SK-N-SH (cell line): ENCODE measurements at regions not wholly inside any gene's neighbourhood (a gene's known extent, or its start where the extent isn't known, plus 50 kb on each side); places are given as distances from the start of the nearest gene placed in this dataset.

Experiments used
- CTCF ChIA-PET: fragments of 300-600, 350-600 bp; formaldehyde crosslinking; extraction: SDS; loops from one replicate; lab custom pipeline; 2021; lab: Yijun Ruan, JAX
- POLR2A ChIA-PET: fragments of 350-600 bp; sonication (Branson Sonifier 250); formaldehyde crosslinking; extraction: SDS; loops from one replicate; lab custom pipeline; 2020; ENCODE audit warnings: antibody characterized with exemption, inconsistent platforms; lab: Yijun Ruan, JAX
- DNase-seq: peaks from one replicate; pipeline ENCODE4 v3.0.0; 2012
- H2AFZ ChIP-seq: fragments of 200-600 bp; sonication (generic); 2 replicates; pipeline ENCODE4 v1.8.1; 2016; ENCODE audit warnings: antibody characterized with exemption, mild to moderate bottlenecking, low read depth
- H3F3A ChIP-seq: fragments of 200-600 bp; sonication (generic); replicated peaks from 2 replicates; pipeline ENCODE3; 2016; ENCODE audit warnings: antibody characterized with exemption, mild to moderate bottlenecking; ENCODE audit not compliant: insufficient read depth
- H3K27ac ChIP-seq, 2 experiments: fragments of 200-500 bp in 1 of 2; fragments of 200-600 bp in 1 of 2; sonication (Bioruptor generic) in 1 of 2; sonication (generic), shearing (Covaris generic) in 1 of 2; 2 replicates each; pipeline versions ENCODE4 v1.5.1 to v1.6.1; 2014 to 2016; ENCODE audit warnings: low read depth in 2 of 2, inconsistent platforms in 1 of 2, low read length in 1 of 2, mild to moderate bottlenecking in 1 of 2, mixed read lengths in 1 of 2
- H3K27me3 ChIP-seq: fragments of 200-600 bp; sonication (generic), shearing (Covaris generic); 2 replicates; pipeline ENCODE4 v1.6.1; 2016; ENCODE audit warnings: mixed run types; ENCODE audit not compliant: insufficient read depth
- H3K36me3 ChIP-seq, 2 experiments: fragments of 200-500 bp in 1 of 2; fragments of 200-600 bp in 1 of 2; sonication (Bioruptor generic) in 1 of 2; sonication (generic) in 1 of 2; replicated peaks in 1 of 2; 2 replicates each; pipeline versions ENCODE3 to v1.5.1; 2014 to 2016; ENCODE audit warnings: low read length in 1 of 2, mild to moderate bottlenecking in 1 of 2; ENCODE audit not compliant: insufficient read depth in 2 of 2, control insufficient read depth in 1 of 2
- H3K4me1 ChIP-seq, 2 experiments: fragments of 200-500 bp in 1 of 2; fragments of 200-600 bp in 1 of 2; sonication (Bioruptor generic) in 1 of 2; sonication (generic), shearing (Covaris generic) in 1 of 2; 2 replicates each; pipeline versions ENCODE4 v1.5.1 to v1.6.1; 2014 to 2016; ENCODE audit warnings: low read depth in 1 of 2, low read length in 1 of 2, mixed run types in 1 of 2; ENCODE audit not compliant: insufficient read depth in 2 of 2, control insufficient read depth in 1 of 2
- H3K4me2 ChIP-seq: fragments of 200-600 bp; sonication (generic), shearing (Covaris generic); 2 replicates; pipeline ENCODE4 v1.6.1; 2017; ENCODE audit warnings: mixed run types
- H3K4me3 ChIP-seq, 2 experiments: fragments of 200-500 bp in 1 of 2; fragments of 200-600 bp in 1 of 2; sonication (Bioruptor generic) in 1 of 2; sonication (generic), shearing (Covaris generic) in 1 of 2; 2 replicates each; pipeline versions ENCODE4 v1.5.1 to v1.8.1; 2014 to 2016; ENCODE audit warnings: low read depth in 2 of 2, inconsistent platforms in 1 of 2, low read length in 1 of 2, mild to moderate bottlenecking in 1 of 2, mixed read lengths in 1 of 2, moderate library complexity in 1 of 2
- H3K79me2 ChIP-seq: fragments of 200-600 bp; sonication (generic); 2 replicates; pipeline ENCODE4 v1.8.1; 2017; ENCODE audit warnings: mild to moderate bottlenecking; ENCODE audit not compliant: insufficient read depth
- H3K9ac ChIP-seq: fragments of 200-600 bp; sonication (generic); 2 replicates; pipeline ENCODE4 v1.6.1; 2017; ENCODE audit warnings: mixed run types
- H3K9me2 ChIP-seq: fragments of 200-600 bp; sonication (generic); 2 replicates; pipeline ENCODE4 v1.6.1; 2017; ENCODE audit warnings: mixed run types
- H3K9me3 ChIP-seq: fragments of 200-600 bp; sonication (generic); 2 replicates; pipeline ENCODE4 v1.6.1; 2017; ENCODE audit warnings: mixed run types, mild to moderate bottlenecking, moderate library complexity
- H4K20me1 ChIP-seq: fragments of 200-600 bp; sonication (generic); 2 replicates; pipeline ENCODE4 v1.6.1; 2017; ENCODE audit warnings: mild to moderate bottlenecking, mixed run types; ENCODE audit not compliant: insufficient read depth
- ELF1 ChIP-seq: IDR thresholded peaks from 2 replicates; pipeline ENCODE4 v1.4.0; 2012
- FOSL2 ChIP-seq: IDR thresholded peaks from 2 replicates; pipeline ENCODE4 v1.4.0; 2012; ENCODE audit warnings: low read depth, mild to moderate bottlenecking, moderate library complexity, borderline replicate concordance
- FOXJ3 ChIP-seq: sonication (generic); formaldehyde crosslinking; IDR thresholded peaks from 2 replicates; pipeline ENCODE4 v1.5.1; 2020; ENCODE audit warnings: mild to moderate bottlenecking, missing genetic modification reagents
- FOXM1 ChIP-seq: IDR thresholded peaks from 2 replicates; pipeline ENCODE4 v1.4.0; 2012; ENCODE audit warnings: low read depth, mild to moderate bottlenecking
- GATA2 ChIP-seq: sonication (generic); formaldehyde crosslinking; IDR thresholded peaks from 2 replicates; pipeline ENCODE4 v1.5.0; 2020; ENCODE audit warnings: mild to moderate bottlenecking, missing genetic modification reagents
- JUND ChIP-seq: IDR thresholded peaks from 2 replicates; pipeline ENCODE4 v1.4.0; 2012
- MEF2A ChIP-seq: IDR thresholded peaks from 2 replicates; pipeline ENCODE4 v1.4.0; 2012; ENCODE audit warnings: low read depth, borderline replicate concordance
- MXI1 ChIP-seq: IDR thresholded peaks from 2 replicates; pipeline ENCODE4 v1.6.1; 2012; ENCODE audit warnings: mild to moderate bottlenecking, low read depth, low read length, improper control_type of control experiment
- NFIC ChIP-seq: IDR thresholded peaks from 2 replicates; pipeline ENCODE4 v1.4.0; 2012; ENCODE audit warnings: borderline replicate concordance
- NRF1 ChIP-seq: IDR thresholded peaks from 2 replicates; pipeline ENCODE4 v1.6.1; 2012; ENCODE audit warnings: low read depth, mild to moderate bottlenecking, low read length
- RAD21 ChIP-seq: IDR thresholded peaks from 2 replicates; pipeline ENCODE4 v1.6.1; 2012; ENCODE audit warnings: mild to moderate bottlenecking, low read length
- RCOR1 ChIP-seq: fragments of 150-350 bp; IDR thresholded peaks from 2 replicates; pipeline ENCODE4 v1.6.1; 2017; ENCODE audit warnings: antibody characterized with exemption, low read length
- RXRA ChIP-seq: IDR thresholded peaks from 2 replicates; pipeline ENCODE4 v1.4.0; 2012; ENCODE audit warnings: low read depth, mild to moderate bottlenecking, borderline replicate concordance
- SMC3 ChIP-seq: IDR thresholded peaks from 2 replicates; pipeline ENCODE4 v1.6.1; 2012; ENCODE audit warnings: low read depth, low read length, improper control_type of control experiment
- TCF12 ChIP-seq: IDR thresholded peaks from 2 replicates; pipeline ENCODE4 v1.4.0; 2012
- YY1 ChIP-seq: IDR thresholded peaks from 2 replicates; pipeline ENCODE4 v1.4.0; 2012; ENCODE audit warnings: low read depth, mild to moderate bottlenecking
- WGBS: methylation state at CpG from one replicate; pipeline ENCODE4 v1.1.6; 2017; ENCODE audit warnings: low lambda C conversion rate; 5-methylcytosine and 5-hydroxymethylcytosine counted together
- TF ChIP-seq, protein P1 (sequence below): fragments of 200-600 bp; sonication (generic); IDR thresholded peaks from 2 replicates; pipeline ENCODE4 v1.6.1; 2017; ENCODE audit warnings: antibody characterized with exemption, mild to moderate bottlenecking, moderate library complexity
- TF ChIP-seq, protein P2 (sequence below): IDR thresholded peaks from 2 replicates; pipeline ENCODE4; 2012
- TF ChIP-seq, protein P3 (sequence below): IDR thresholded peaks from 2 replicates; pipeline ENCODE4 v1.4.0; 2012; ENCODE audit warnings: low read depth, borderline replicate concordance
- TF ChIP-seq, protein P4 (sequence below): IDR thresholded peaks from 2 replicates; pipeline ENCODE4 v1.4.0; 2012; ENCODE audit warnings: low read depth, borderline replicate concordance

DNA sequence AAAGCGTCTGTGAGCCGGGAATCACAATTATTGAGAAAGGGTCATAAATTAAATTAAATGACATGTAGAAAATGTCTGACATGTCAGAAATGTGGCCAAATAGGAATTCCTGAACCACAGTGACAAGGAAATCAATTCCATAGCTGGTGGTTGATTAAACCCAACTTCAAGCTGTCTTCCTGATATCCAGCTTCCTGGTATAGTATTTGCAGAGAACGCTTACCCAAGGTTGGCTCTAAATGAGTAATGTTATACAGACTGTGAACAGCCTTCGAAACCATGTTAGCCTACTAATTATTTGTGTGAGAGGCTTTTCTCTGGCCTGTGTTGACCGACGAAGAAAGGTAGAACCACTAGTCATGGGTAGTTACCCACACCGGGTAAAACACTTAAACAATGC is 347.2 kb downstream of the RFC3 start (continued):
- TF ChIP-seq FOSL2 = no peak
- no peak for TF ChIP-seq NFIC
- TF ChIP-seq, protein P1, sequence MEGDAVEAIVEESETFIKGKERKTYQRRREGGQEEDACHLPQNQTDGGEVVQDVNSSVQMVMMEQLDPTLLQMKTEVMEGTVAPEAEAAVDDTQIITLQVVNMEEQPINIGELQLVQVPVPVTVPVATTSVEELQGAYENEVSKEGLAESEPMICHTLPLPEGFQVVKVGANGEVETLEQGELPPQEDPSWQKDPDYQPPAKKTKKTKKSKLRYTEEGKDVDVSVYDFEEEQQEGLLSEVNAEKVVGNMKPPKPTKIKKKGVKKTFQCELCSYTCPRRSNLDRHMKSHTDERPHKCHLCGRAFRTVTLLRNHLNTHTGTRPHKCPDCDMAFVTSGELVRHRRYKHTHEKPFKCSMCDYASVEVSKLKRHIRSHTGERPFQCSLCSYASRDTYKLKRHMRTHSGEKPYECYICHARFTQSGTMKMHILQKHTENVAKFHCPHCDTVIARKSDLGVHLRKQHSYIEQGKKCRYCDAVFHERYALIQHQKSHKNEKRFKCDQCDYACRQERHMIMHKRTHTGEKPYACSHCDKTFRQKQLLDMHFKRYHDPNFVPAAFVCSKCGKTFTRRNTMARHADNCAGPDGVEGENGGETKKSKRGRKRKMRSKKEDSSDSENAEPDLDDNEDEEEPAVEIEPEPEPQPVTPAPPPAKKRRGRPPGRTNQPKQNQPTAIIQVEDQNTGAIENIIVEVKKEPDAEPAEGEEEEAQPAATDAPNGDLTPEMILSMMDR = no peak

DNA sequence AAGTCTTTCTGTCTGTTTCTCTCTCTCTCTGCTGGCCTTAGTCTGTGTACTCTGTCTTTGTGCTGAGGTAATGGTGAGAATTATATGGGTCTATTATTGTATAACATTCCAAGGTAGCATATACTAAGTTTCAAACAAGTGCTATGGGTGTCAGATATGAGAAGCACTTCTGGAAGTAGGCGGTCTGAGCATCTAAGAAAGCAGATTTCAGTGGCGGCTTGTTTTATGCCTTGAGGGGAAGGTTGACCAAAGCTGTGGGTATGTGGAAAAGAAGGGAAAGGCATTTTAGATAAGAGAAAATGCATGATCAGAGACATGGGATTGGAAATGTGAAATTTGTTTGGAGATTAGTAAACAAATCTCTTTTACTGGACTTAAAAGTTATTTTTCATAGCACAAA is 348.5 kb downstream of the RFC3 start:
- H3K9ac ChIP-seq = no peak overlapping the region
- no peak for DNase-seq
- POLR2A ChIA-PET = no interaction called here
- H3F3A ChIP-seq = no peaks in the 10 kb centered on the region
- WGBS = 98% methylated on average over 2 of the region's 2 CpGs
- H3K27me3 ChIP-seq = no peaks in the 10 kb centered on the region
- no peaks in the 10 kb centered on the region for H3K9me2 ChIP-seq
- no peaks in the 10 kb centered on the region for H3K79me2 ChIP-seq
- TF ChIP-seq, protein P2, sequence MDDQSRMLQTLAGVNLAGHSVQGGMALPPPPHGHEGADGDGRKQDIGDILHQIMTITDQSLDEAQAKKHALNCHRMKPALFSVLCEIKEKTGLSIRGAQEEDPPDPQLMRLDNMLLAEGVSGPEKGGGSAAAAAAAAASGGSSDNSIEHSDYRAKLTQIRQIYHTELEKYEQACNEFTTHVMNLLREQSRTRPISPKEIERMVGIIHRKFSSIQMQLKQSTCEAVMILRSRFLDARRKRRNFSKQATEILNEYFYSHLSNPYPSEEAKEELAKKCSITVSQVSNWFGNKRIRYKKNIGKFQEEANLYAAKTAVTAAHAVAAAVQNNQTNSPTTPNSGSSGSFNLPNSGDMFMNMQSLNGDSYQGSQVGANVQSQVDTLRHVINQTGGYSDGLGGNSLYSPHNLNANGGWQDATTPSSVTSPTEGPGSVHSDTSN = no peak
- TF ChIP-seq RXRA (no peak), ELF1 (no peak), SMC3 (no peak), FOXJ3 (CRISPR knock-in tag) (no peak), FOXM1 (no peak), YY1 (no peak), RAD21 (no peak)
- TF ChIP-seq, all 33 proteins: peak for 0
- no peaks in the 10 kb centered on the region for H3K9me3 ChIP-seq
- peaks cover 0 to 19% of the 10 kb centered on the region in 2 experiments; a peak in 3 of 4 replicates for H3K4me1 ChIP-seq
- H4K20me1 ChIP-seq = no peaks in the 10 kb centered on the region
- no peak overlapping the region for H3K4me2 ChIP-seq
- CTCF ChIA-PET = no interaction called here
- no peaks in the 10 kb centered on the region for H3K36me3 ChIP-seq
- H3K4me3 ChIP-seq = no peak overlapping the region
- H3K27ac ChIP-seq = no peak overlapping the region
- no peak overlapping the region for H2AFZ ChIP-seq

DNA sequence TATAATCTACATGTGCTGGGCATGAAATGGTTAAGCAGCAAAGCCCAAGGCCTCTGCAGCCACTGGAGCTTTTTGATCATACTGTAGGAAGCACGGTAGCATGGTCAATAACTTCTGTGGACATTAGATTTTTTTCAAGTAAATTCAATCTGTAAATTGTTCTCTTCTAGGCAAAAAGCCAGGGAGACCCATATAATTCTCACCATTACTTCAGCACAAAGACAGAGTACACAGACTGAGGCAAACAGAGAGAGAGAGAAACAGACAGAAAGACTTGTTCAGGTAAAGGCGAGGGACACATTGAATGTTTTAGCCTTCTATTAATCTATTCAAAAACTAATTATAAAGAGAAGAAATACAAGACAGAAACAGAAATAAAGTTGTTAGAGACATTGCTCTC is 349.4 kb downstream of the RFC3 start:
- Histone ChIP-seq H4K20me1 (no peaks in the 10 kb centered on the region), H3K4me3 (no peak overlapping the region), H3K4me2 (no peak overlapping the region), H3K9me2 (no peaks in the 10 kb centered on the region), H3K27me3 (no peaks in the 10 kb centered on the region), H3K79me2 (no peaks in the 10 kb centered on the region), H2AFZ (no peak overlapping the region)
- WGBS = 66% methylated on average over 2 of the region's 2 CpGs
- TF ChIP-seq, protein P3, sequence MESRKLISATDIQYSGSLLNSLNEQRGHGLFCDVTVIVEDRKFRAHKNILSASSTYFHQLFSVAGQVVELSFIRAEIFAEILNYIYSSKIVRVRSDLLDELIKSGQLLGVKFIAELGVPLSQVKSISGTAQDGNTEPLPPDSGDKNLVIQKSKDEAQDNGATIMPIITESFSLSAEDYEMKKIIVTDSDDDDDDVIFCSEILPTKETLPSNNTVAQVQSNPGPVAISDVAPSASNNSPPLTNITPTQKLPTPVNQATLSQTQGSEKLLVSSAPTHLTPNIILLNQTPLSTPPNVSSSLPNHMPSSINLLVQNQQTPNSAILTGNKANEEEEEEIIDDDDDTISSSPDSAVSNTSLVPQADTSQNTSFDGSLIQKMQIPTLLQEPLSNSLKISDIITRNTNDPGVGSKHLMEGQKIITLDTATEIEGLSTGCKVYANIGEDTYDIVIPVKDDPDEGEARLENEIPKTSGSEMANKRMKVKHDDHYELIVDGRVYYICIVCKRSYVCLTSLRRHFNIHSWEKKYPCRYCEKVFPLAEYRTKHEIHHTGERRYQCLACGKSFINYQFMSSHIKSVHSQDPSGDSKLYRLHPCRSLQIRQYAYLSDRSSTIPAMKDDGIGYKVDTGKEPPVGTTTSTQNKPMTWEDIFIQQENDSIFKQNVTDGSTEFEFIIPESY = no peak
- TF ChIP-seq, protein P4, sequence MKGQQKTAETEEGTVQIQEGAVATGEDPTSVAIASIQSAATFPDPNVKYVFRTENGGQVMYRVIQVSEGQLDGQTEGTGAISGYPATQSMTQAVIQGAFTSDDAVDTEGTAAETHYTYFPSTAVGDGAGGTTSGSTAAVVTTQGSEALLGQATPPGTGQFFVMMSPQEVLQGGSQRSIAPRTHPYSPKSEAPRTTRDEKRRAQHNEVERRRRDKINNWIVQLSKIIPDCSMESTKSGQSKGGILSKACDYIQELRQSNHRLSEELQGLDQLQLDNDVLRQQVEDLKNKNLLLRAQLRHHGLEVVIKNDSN = no peak
- no peak for TF ChIP-seq MXI1
- TF ChIP-seq FOXJ3 (CRISPR knock-in tag) = no peak
- TF ChIP-seq YY1 = no peak
- TF ChIP-seq RCOR1 = no peak
- no peak for TF ChIP-seq JUND
- no peak for TF ChIP-seq TCF12
- TF ChIP-seq FOXM1 = no peak
- no peak for TF ChIP-seq RAD21
- TF ChIP-seq MEF2A = no peak
- TF ChIP-seq GATA2 = no peak
- TF ChIP-seq NRF1 = no peak
- TF ChIP-seq, all 33 proteins: peak for 0
- no peaks in the 10 kb centered on the region for H3K9me3 ChIP-seq
- no peak overlapping the region for H3K9ac ChIP-seq
- ChIA-PET CTCF (no interaction called here), POLR2A (no interaction called here)
- no peaks in the 10 kb centered on the region for H3F3A ChIP-seq
- H3K36me3 ChIP-seq = no peaks in the 10 kb centered on the region
- no peak overlapping the region for H3K27ac ChIP-seq
- no peak for DNase-seq
- H3K4me1 ChIP-seq = peaks cover 0 to 10% of the 10 kb centered on the region in 2 experiments; a peak in 3 of 4 replicates
